ENCODE measurements at regions not wholly inside any gene's neighbourhood (a gene's known extent, or its start where the extent isn't known, plus 50 kb on each side); places are given as distances from the start of the nearest gene placed in this dataset.

DNA sequence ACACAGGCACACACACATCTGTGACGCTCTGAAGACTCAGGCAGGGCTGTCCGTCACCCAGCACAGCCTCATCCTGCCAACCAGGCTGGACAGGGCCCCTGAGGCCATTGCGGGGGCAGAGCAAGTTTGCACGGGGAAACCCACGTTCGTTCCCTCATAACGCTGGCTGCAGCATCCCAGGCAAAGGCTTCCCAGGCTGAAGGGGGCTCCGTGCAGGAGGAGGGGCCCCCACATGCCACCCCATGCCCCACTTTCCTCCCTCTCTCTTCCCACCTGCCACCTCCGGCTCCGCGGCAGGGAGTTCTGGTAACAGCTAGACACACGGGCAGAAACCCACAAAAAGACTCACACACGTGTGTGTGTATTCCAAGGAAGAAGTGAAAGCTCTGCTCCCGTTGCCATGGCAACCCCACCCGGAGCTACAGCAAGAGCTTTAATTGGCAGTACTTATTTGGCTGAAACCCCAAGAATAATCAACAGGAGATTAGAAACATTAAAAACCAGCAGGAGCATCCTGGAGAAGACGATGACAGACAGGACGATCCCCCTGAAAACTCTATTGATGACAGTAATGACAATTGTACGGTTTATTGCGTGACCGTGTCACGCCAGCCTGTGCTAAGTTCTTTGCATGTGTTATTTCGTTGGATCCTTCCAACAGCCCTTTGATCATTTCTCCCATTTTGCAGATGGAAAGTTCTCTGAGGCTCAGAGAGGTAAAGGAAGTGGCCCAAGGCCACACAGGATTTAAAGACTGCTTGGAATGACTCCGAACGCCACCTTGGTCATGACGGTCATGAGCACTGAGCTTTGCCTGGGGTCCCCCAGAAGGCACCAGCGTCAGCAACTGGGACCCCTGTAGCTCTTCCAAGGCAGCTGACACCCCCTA is 247.1 kb downstream of the NPHP4 start:
- no peak for DNase-seq (ENCODE audit: extremely low spot score)
- TF ChIP-seq FOXM1 (IDR thresholded peaks at IDR 0.05; ENCODE audit: borderline replicate concordance) (no peak), CTBP1 (IDR thresholded peaks at IDR 0.05; ENCODE audit: borderline replicate concordance) (no peak), ELF4 (IDR thresholded peaks at IDR 0.05) (no peak), L3MBTL2 (conservative IDR thresholded peaks at IDR 0.05) (no peak), SUZ12 (IDR thresholded peaks at IDR 0.05) (no peak), TARDBP (IDR thresholded peaks at IDR 0.05) (no peak), FOXK2 (IDR thresholded peaks at IDR 0.05) (no peak), HDGF (IDR thresholded peaks at IDR 0.05; ENCODE audit: borderline replicate concordance) (no peak), LEF1 (IDR thresholded peaks at IDR 0.05; ENCODE audit: borderline replicate concordance) (no peak), ARNT (IDR thresholded peaks at IDR 0.05) (no peak), SP1 (IDR thresholded peaks at IDR 0.05) (no peak), ZNF384 (IDR thresholded peaks at IDR 0.05) (no peak), NFRKB (IDR thresholded peaks at IDR 0.05) (no peak), FOXA1 (IDR thresholded peaks at IDR 0.05) (no peak), BHLHE40 (IDR thresholded peaks at IDR 0.05; ENCODE audit: borderline replicate concordance) (no peak)
- TF ChIP-seq, protein P1, sequence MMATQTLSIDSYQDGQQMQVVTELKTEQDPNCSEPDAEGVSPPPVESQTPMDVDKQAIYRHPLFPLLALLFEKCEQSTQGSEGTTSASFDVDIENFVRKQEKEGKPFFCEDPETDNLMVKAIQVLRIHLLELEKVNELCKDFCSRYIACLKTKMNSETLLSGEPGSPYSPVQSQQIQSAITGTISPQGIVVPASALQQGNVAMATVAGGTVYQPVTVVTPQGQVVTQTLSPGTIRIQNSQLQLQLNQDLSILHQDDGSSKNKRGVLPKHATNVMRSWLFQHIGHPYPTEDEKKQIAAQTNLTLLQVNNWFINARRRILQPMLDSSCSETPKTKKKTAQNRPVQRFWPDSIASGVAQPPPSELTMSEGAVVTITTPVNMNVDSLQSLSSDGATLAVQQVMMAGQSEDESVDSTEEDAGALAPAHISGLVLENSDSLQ (IDR thresholded peaks at IDR 0.05): no peak
- ChIA-PET CTCF (interaction anchor here (0.6 to 2.4 kb wide), 6 partner anchors 9 to 1834 kb away, joined by 3 to 9 read pairs (median 4); no protein-coding TSS in a partner anchor), POLR2A (no interaction called here)

DNA sequence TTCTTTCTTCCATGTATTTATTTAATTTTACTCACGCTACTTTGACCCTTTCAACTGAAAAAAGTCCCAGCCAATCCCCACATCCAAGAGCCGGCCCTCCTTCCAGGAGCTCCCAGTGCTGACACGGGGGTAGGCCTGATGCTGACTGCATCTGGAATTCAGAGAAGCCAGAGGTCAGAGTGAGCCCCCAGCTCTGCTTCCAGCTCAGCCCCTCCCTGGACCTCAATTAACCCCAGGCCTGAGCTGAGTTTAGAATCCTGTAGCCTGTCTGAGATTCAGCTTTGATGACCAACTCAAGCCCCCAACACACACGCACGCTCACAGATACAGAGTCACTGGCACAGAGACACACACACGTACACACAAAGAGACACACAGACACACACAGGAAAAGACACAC is 247.9 kb downstream of the NPHP4 start:
- ChIA-PET CTCF (no interaction called here), POLR2A (no interaction called here)
- DNase-seq (ENCODE audit: extremely low spot score): no peak
- TF ChIP-seq L3MBTL2 (conservative IDR thresholded peaks at IDR 0.05): no peak
- TF ChIP-seq NFRKB (IDR thresholded peaks at IDR 0.05): no peak
- TF ChIP-seq TARDBP (IDR thresholded peaks at IDR 0.05): no peak
- no peak for TF ChIP-seq SP1 (IDR thresholded peaks at IDR 0.05)
- TF ChIP-seq SUZ12 (IDR thresholded peaks at IDR 0.05): no peak
- TF ChIP-seq LEF1 (IDR thresholded peaks at IDR 0.05; ENCODE audit: borderline replicate concordance): no peak
- TF ChIP-seq BHLHE40 (IDR thresholded peaks at IDR 0.05; ENCODE audit: borderline replicate concordance): no peak
- no peak for TF ChIP-seq ZNF384 (IDR thresholded peaks at IDR 0.05)
- TF ChIP-seq FOXM1 (IDR thresholded peaks at IDR 0.05; ENCODE audit: borderline replicate concordance): no peak
- no peak for TF ChIP-seq ARNT (IDR thresholded peaks at IDR 0.05)
- TF ChIP-seq, protein P1 (IDR thresholded peaks at IDR 0.05): no peak
- no peak for TF ChIP-seq ELF4 (IDR thresholded peaks at IDR 0.05)
- no peak for TF ChIP-seq CTBP1 (IDR thresholded peaks at IDR 0.05; ENCODE audit: borderline replicate concordance)
- TF ChIP-seq FOXK2 (IDR thresholded peaks at IDR 0.05): no peak
- TF ChIP-seq FOXA1 (IDR thresholded peaks at IDR 0.05): no peak
- TF ChIP-seq HDGF (IDR thresholded peaks at IDR 0.05; ENCODE audit: borderline replicate concordance): no peak

DNA sequence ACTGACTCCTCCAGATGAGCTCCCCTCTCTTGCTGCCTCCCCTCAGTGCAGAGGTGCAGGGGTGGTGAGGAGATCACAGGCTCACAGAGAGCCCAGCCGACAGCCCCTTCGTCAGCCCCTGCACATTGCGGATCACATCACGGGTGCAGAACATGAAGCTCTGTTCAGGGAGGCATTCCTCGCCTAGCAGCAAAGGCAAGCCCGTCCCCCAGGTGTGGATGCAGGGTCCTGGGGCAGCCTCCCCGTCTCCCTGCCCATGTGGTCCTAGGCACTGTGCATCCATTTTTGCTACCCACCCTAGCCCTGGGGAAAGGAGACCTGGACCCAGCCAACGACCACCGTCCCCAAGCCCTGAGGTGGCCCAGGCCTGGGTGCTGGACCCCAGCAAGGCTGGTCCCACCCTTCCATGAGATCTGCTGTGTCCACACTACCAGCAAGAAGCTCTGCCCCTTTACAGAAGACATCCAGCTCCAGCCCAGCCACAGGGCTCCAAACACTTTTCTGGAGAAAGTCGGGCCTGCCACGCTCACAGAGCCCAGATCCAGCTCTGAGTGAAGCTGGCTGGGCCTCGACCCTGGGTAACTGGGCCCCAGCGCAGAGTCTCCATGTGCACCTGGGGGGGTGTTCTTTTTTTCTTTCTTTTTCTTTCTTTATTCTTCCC is 248.7 kb downstream of the NPHP4 start:
- DNase-seq (ENCODE audit: extremely low spot score): no peak
- ChIA-PET POLR2A (no interaction called here), CTCF (no interaction called here)
- TF ChIP-seq L3MBTL2 (conservative IDR thresholded peaks at IDR 0.05) (no peak), FOXK2 (IDR thresholded peaks at IDR 0.05) (no peak), CTBP1 (IDR thresholded peaks at IDR 0.05; ENCODE audit: borderline replicate concordance) (no peak), NFRKB (IDR thresholded peaks at IDR 0.05) (no peak), SP1 (IDR thresholded peaks at IDR 0.05) (no peak), TARDBP (IDR thresholded peaks at IDR 0.05) (no peak), BHLHE40 (IDR thresholded peaks at IDR 0.05; ENCODE audit: borderline replicate concordance) (no peak), ARNT (IDR thresholded peaks at IDR 0.05) (no peak), LEF1 (IDR thresholded peaks at IDR 0.05; ENCODE audit: borderline replicate concordance) (no peak), HDGF (IDR thresholded peaks at IDR 0.05; ENCODE audit: borderline replicate concordance) (no peak), ZNF384 (IDR thresholded peaks at IDR 0.05) (no peak), FOXA1 (IDR thresholded peaks at IDR 0.05) (no peak), ELF4 (IDR thresholded peaks at IDR 0.05) (no peak), FOXM1 (IDR thresholded peaks at IDR 0.05; ENCODE audit: borderline replicate concordance) (no peak), SUZ12 (IDR thresholded peaks at IDR 0.05) (no peak)
- TF ChIP-seq, protein P1 (IDR thresholded peaks at IDR 0.05): no peak

DNA sequence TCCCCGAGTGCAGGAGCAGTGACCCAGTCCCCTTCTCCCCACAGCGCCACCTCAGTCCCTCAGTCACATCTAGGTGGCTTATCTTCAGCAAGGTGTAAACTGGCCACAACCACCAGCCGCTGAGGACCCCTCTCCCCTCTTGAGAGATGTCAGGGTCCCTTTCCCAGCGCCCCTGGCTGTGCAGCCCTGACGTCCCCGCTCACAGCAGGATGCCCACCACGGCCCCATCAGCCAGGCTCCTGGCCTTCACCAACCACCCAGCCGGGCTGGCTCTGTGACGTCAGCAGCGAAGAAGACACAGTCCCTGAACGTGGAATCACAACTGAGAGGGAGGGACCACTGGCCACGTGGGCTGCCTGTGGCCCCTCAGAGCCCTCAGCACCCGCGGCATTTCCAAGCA is 249.4 kb downstream of the NPHP4 start:
- TF ChIP-seq BHLHE40 (IDR thresholded peaks at IDR 0.05; ENCODE audit: borderline replicate concordance) (no peak), TARDBP (IDR thresholded peaks at IDR 0.05) (no peak)
- CTCF ChIA-PET: no interaction called here
- DNase-seq (ENCODE audit: extremely low spot score): no peak
- POLR2A ChIA-PET: no interaction called here

DNA sequence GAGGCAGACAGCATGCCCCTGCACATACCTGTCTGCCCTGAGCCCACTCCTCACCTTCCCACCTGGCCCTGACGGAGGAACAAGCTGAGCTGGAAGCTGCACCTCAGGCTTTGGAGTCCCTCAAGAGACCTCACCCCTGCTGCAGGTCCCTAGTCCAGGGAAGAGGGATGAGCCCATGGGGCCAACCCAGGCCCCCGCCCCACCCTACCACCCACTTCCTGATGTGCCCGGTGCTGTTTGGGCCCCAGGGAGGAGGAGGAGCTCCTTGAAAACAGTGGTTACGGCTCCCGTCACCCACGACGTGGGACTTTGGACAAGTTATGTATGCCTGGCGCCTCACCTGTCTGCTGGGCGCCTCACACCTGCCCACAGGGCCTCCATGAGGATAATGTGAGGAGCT is 250.2 kb downstream of the NPHP4 start:
- ChIA-PET POLR2A (no interaction called here), CTCF (no interaction called here)
- TF ChIP-seq ARNT (IDR thresholded peaks at IDR 0.05) (no peak), NFRKB (IDR thresholded peaks at IDR 0.05) (no peak), TARDBP (IDR thresholded peaks at IDR 0.05) (no peak), SP1 (IDR thresholded peaks at IDR 0.05) (no peak), HDGF (IDR thresholded peaks at IDR 0.05; ENCODE audit: borderline replicate concordance) (no peak), BHLHE40 (IDR thresholded peaks at IDR 0.05; ENCODE audit: borderline replicate concordance) (no peak), ELF4 (IDR thresholded peaks at IDR 0.05) (no peak), FOXK2 (IDR thresholded peaks at IDR 0.05) (no peak), CTBP1 (IDR thresholded peaks at IDR 0.05; ENCODE audit: borderline replicate concordance) (no peak), FOXA1 (IDR thresholded peaks at IDR 0.05) (no peak), ZNF384 (IDR thresholded peaks at IDR 0.05) (no peak), SUZ12 (IDR thresholded peaks at IDR 0.05) (no peak), LEF1 (IDR thresholded peaks at IDR 0.05; ENCODE audit: borderline replicate concordance) (no peak), L3MBTL2 (conservative IDR thresholded peaks at IDR 0.05) (no peak), FOXM1 (IDR thresholded peaks at IDR 0.05; ENCODE audit: borderline replicate concordance) (no peak)
- TF ChIP-seq, protein P1 (IDR thresholded peaks at IDR 0.05): no peak
- DNase-seq (ENCODE audit: extremely low spot score): no peak

Measured in HEK293T (cell line).